ENCODE measurements at regions not wholly inside any gene's neighbourhood (a gene's known extent, or its start where the extent isn't known, plus 50 kb on each side); places are given as distances from the start of the nearest gene placed in this dataset.

DNA sequence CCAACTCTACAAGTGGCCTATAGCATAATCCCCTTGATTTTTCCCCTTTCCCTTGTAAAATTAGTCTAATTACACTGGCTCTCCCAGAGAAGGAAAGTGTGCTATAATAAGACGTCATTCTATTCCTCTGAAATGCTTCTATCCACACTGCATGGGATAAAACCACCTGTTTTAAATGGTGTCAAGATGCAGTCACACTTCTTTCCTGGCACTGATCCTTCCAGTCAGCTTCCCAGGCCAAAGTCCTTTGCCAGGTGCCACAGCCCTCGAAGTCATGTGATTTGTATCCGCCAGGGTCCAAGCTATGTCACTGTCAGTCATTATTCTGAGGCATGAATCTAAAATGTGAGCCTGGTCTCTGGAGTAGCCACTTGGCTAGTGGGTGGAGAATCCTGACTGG, 169.0 kb upstream of the KIAA1217 start:
- in situ Hi-C loops (cut with HindIII; ENCODE audit: low sequenced_read_pairs) = no loop called here
- DNase-seq (ENCODE audit: low spot score) = no peak

DNA sequence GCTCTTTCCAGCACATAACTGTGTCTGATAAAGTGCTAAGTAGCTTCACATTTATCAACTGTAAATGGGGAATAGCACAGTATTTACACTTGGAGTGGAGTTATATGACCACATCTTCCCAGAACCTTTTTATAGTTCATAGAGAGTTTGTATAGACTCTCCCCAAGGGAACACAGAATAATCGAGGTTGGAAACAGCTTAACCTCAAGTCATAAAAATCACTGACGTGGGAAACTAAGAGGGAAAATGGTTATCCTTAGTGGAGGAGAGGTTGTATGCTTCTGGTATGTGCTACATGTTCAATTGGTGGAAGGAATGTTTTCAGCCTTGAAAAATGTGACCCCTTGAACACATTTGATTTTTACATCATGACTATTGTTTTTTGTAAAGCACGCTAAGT, 167.9 kb upstream of the KIAA1217 start:
- in situ Hi-C loops (cut with HindIII; ENCODE audit: low sequenced_read_pairs) = no loop called here
- DNase-seq (ENCODE audit: low spot score) = no peak

DNA sequence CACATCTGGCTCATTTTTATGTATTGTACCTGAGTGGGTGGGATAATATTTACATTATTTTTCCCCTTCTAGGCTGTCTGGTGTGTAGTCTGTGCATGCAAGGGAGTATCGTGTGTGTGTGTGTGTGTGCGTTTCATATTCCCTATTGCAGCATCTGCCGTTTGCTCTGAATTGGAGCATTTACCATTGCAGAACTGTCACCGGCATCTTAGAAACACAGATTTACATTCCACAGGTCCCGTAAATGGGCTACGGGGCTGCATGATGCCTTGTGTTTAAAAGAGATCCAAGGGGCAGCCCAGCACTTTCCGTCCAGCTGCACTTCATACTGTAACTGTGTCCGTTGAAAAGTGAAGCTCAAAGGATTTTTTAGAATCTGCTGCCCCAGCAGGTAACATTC, 167.1 kb upstream of the KIAA1217 start:
- DNase-seq (ENCODE audit: low spot score) = no peak
- in situ Hi-C loops (cut with HindIII; ENCODE audit: low sequenced_read_pairs) = no loop called here

DNA sequence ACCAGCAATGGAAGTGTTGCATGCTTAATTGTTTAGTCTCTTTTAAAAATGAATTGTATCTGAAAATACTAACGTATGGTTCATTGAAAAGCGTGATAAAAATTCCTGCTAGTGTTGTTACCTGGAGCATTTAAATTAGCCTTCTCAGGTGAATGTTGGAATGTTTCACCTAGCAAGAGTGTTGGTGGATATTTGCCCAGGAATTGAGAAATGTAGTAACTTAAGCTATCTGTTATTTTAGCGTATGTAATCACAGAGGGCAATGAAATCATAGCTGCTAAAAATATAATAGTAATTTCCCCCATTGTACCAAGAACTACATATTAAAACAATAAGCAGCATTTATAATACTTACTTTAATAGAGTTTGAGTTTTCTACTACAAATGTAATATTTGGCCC, 166.1 kb upstream of the KIAA1217 start:
- in situ Hi-C loops (cut with HindIII; ENCODE audit: low sequenced_read_pairs) = no loop called here
- DNase-seq (ENCODE audit: low spot score) = no peak

DNA sequence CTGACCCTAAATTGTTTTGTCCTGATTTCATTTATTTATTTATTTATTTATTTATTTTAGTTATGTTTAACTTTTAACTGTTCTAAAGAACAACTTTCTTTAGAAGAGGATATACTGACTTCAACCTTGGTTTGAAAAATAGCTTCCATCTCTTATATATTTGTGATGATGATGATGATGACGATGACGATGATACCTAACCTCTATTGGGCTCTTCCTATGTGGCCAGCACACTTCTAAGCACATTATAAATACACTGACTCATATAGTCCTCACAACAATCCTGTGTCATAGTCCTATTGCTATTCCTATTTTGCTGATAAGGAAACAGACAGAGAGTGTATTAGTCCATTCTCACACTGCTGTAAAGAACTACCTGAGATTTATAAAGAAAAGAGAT, 162.9 kb upstream of the KIAA1217 start:
- in situ Hi-C loops (cut with HindIII; ENCODE audit: low sequenced_read_pairs) = no loop called here
- no peak for DNase-seq (ENCODE audit: low spot score)

DNA sequence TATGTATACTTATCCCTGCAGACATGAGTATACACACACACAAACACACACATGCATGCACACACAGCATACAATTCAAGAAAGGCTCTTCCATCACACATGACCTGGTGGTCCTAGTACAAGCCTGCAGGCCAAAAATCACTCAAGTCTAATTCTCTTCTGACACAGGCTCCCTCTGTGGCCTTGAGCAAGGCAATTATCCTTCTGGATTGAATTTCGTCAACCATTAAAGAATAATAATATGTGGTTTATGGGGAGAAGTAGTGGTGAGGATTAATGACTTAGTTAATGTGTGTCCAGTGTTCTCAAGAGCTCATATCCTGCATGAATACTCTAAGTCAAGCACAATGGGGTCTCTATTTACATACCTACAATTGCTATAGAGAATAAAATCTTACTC, 161.8 kb upstream of the KIAA1217 start:
- no peak for DNase-seq (ENCODE audit: low spot score)
- in situ Hi-C loops (cut with HindIII; ENCODE audit: low sequenced_read_pairs) = no loop called here

DNA sequence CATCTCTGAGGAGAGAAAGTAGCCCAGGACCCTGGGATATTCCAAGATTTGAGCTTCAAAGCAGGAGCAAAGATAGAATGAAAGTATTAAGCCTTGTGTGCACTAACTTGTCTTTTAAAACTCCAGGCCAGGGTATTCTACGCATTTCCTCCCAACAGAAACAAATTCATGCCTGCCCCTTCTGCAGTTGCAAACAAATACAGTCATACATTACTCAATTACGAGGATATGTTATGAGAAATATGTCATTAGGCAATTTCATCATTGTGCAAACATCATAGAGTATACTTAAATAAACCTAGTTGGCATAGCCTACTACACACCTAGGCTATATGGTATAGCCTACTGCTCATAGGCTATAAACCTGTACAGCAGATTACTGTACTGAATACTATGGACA, 154.5 kb upstream of the KIAA1217 start:
- in situ Hi-C loops (cut with HindIII; ENCODE audit: low sequenced_read_pairs) = no loop called here
- DNase-seq (ENCODE audit: low spot score) = no peak

DNA sequence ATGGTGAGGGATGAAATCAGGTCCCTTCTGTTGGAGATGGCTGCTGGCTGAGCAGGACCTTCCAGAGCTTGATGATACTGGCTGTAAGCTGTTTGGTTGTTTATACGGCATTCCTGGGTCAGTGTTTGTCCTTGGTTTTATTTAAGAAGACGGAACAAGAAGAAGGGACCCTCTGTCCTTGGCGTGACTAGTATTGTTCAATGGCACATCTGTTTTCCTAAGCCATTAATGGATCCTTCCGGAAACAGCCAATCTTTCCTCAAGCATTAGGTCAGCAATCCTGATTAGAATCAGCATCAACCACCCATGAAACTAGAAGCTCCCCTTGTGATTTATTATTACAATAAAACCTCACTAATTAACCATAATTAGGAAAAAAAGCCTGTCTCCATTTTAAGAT, 128.7 kb upstream of the KIAA1217 start:
- in situ Hi-C loops (cut with HindIII; ENCODE audit: low sequenced_read_pairs) = no loop called here
- DNase-seq (ENCODE audit: low spot score) = no peak

DNA sequence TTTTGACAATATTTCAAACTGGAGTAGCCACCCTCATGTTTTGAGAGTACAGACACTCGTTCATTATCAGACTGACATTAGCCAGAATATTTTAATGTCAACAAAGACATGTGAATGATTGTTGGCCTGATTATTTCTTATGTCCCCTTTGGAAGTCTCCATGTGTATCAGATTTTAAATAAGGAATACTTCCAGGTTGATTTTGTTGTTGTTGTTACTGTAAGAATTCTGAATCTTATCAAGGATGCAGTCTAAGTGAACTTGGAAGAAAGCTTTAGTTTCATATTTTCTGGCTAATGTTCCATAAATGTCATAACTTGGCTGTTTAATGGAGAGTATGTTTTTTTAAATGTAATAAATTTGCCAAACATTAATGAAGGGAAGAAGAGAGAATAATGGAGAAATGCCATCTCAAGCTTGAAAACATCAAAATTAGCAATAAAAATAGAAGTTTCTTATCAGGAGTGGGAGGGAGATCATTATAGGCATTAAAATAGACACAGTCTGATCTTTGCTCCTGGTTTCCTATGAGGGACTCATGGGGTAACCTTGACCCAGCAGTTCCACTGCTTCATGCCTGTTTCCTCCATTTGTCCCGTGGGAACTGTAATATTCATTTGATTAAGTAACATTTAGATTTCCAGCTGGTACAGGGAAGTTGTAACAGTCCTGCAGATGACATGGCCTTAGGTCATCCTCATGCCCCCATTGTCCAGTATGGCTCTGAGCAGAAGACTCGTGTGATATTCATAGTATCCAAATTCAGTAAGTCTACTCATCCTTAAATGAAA, 122.4 kb upstream of the KIAA1217 start:
- no peak for DNase-seq (ENCODE audit: low spot score)
- in situ Hi-C loops (cut with HindIII; ENCODE audit: low sequenced_read_pairs) = no loop called here

DNA sequence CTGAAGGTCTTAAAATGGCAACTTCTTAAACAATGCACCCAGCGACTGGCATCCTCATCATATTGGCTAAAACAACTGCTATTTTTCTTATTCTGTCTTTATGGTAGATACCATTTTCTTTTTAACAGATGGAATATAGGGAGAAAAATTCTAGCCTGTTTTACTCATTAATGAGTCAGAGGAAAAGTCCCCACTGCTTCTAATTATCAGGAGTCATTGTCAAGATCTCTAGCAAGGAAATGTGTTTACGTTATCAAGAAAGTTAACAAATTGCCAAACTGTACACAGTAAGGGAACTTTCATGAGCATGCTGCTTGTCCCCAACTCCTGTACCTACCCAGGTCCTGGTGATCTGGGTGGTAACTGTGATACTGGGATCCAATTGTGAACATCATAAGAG, 117.7 kb upstream of the KIAA1217 start:
- no peak for DNase-seq (ENCODE audit: low spot score)
- in situ Hi-C loops (cut with HindIII; ENCODE audit: low sequenced_read_pairs) = no loop called here

DNA sequence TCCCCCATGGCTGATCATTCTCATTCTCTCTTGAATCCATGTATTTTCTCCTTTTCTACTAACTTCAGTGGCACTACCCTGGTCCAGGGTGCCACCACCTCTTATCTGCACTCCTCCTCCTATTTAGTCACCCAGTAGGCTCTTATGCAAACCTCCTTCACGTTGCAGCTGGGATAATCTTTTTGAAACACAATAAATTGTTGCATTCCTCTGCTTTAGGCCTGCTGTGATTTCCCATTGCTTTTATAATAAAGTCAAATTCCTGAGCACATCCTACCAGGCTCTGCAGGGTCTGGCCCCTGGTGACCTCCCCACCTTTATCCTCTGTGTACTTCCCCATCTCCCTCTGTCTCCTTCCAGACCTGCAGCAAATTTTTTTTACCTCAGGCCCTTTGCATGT, 112.7 kb upstream of the KIAA1217 start:
- in situ Hi-C loops (cut with HindIII; ENCODE audit: low sequenced_read_pairs) = no loop called here
- DNase-seq (ENCODE audit: low spot score) = no peak

DNA sequence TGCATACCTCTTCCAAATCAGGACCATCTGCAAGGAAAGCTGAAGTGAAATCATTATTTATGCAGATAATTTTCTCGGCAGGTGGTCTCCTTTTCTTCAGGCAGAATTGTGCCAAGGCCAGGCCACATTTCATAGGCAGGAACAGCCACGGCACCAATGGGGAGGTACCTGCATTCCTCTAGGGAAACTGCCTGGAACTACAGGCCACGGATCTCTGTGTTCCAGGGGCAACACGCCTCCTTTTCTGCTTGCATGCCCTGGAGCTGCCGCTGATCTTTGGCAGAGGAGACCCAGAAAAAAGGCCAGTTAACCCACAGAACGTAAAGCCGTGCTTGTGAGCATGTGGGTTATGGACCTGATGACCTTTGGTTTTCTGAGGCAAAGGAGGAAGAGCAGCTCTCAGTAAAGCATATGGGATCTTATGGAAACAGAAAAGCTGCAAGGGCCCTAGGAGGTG, 111.2 kb upstream of the KIAA1217 start:
- peak; percentile 18 for DNase-seq (ENCODE audit: low spot score)
- in situ Hi-C loops (cut with HindIII; ENCODE audit: low sequenced_read_pairs) = no loop called here

DNA sequence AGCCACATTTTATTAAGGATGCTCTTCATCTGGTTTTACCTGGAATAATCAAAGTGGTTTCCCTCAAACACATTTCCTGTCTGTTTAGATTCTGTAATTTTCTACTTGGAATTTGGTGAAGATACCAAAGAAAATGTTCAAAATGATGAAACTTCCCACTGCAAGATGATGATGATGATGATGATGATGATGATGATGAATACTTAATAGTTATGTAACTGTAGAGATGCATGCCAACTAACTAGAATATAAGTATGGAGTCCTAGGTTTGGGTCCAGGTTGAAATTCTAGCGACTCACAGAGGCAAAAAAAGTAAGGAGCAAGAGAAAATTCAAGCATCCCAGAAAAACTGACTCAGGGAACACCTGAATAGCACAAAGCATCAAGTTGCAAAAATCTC, 104.0 kb upstream of the KIAA1217 start:
- no peak for DNase-seq (ENCODE audit: low spot score)
- in situ Hi-C loops (cut with HindIII; ENCODE audit: low sequenced_read_pairs) = no loop called here

DNA sequence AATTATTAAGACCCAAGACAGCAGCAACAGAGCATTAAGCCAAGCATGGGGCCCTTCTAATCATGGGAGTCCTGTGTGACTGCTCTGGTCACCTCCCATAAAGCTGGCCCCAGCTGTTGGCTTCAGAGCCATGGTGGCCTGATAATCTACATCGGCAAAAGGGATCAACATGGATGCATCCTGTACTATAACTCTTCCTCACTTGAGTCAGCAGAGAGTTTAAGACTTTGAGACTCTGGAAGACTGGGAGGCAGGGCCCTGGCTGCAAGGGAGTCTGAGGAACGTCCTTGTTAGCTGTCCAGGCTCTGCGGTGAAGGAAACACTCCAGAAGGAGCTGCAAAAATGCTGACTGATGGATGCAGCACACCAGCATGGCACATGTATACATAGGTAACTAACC, 95.0 kb upstream of the KIAA1217 start:
- no peak for DNase-seq (ENCODE audit: low spot score)
- in situ Hi-C loops (cut with HindIII; ENCODE audit: low sequenced_read_pairs) = no loop called here

DNA sequence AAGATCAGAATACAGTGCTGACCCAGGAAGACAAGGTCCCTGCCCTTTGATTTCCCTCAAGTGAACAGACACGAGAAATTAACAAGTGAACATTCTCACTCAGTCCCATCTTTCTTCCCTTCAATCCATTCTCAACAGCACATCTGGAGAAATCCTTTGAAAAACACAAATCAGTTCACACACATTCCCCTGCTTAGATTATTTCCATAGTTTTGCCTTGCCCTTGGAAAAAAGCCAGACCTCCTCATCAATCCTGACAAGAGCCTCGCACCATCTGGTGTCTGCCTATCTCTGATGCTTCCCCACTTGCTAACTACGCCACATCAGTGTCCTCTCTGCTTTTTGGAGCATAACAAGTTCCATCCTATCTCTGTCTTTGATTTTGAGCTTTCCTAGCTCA, 94.4 kb upstream of the KIAA1217 start:
- in situ Hi-C loops (cut with HindIII; ENCODE audit: low sequenced_read_pairs) = no loop called here
- peak; percentile 39 for DNase-seq (ENCODE audit: low spot score)

DNA sequence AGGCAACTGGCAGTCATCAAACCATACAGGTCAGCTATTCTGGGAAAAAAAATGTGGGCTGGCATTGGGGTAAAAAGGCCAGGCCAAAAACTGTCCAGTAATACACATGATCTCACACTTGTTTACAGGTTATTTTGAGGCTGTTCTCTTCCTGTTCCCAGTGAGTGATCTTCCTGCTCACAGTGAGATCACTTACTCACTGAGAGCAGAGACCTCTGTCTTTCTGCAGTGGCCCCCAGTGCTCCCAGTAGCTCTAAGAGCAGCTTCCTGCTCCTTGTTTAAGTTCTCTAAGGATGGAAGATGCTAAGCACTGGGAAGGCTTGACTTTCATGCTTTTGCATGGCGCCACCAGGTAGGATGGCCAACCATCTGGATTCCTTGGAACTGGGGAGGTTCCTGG, 93.5 kb upstream of the KIAA1217 start:
- DNase-seq (ENCODE audit: low spot score) = no peak
- in situ Hi-C loops (cut with HindIII; ENCODE audit: low sequenced_read_pairs) = no loop called here

DNA sequence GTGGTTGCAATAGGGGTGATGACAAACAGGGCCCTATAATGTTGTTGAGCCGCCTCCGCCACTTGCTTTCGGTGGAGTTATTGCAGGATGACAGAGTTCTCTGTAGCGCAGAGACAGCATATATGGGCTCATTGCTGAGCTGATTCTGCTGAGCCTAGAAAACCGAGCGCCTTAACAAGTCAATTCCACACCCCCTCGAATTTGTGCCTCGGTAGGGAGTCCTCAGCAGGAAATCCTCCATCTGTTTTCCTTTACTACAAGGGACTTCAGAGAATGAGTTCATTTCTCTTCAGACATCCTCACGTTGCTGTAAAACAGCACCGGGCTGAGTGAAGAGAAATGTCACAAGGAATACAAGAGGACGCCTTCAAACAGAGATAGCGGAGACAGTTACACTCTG, 90.7 kb upstream of the KIAA1217 start:
- peak; percentile 8 for DNase-seq (ENCODE audit: low spot score)
- in situ Hi-C loops (cut with HindIII; ENCODE audit: low sequenced_read_pairs) = no loop called here

DNA sequence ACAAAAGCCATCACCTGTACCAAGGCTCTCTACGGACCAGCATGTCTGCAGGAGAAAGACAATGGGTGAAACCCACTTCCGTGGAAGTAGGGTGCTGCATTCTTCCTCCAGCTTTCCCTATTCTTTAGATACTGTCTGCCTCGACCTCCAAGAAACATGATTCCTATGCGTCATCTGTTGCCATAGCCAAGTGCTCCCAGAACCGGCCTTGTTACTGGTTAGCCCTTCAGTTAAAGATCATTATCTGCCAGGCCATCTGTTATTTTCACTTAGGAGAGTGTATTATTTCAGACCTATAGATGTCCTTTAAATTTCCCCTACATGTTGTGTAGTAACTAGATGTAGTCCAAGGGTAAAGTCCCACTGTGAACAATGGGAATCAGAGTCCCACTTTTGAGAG, 89.0 kb upstream of the KIAA1217 start:
- in situ Hi-C loops (cut with HindIII; ENCODE audit: low sequenced_read_pairs) = no loop called here
- DNase-seq (ENCODE audit: low spot score) = no peak

DNA sequence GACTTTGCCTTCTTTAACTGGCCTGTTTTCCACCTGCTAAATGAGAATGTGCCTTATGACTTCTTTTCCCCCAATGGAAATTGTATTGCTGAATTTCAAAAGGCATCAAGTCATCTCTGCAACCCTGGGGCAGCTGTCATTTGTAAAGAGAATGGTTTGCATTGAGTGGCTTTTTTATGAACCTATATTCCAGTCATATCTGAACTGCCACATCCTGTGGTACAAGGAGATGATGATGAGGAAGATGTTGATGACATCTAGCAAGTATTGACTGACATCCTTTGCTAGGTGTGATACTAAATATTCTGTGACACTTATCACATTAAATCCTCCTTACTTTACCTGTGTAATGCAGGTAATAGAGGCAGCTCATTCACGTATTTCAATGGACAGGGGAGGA, 88.3 kb upstream of the KIAA1217 start:
- in situ Hi-C loops (cut with HindIII; ENCODE audit: low sequenced_read_pairs) = no loop called here
- DNase-seq (ENCODE audit: low spot score) = no peak

DNA sequence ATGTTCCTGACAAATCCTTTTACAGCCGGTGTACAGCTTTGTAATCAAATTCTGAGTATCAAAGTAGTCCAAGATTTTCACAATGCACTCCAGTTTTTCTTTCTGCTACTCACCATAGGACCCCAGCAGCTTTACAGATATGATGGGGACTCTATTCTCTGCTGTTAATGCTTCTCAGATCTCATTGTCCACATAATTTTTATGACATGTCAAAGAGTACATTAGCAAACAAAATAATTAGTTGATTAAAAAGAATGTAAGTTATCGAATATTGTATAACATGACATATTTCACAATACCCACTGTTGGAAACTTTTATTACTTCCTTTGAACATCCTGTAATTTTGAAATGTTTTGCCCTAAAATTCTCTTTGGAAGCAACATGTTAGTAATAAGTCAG, 81.4 kb upstream of the KIAA1217 start:
- in situ Hi-C loops (cut with HindIII; ENCODE audit: low sequenced_read_pairs) = no loop called here
- no peak for DNase-seq (ENCODE audit: low spot score)

DNA sequence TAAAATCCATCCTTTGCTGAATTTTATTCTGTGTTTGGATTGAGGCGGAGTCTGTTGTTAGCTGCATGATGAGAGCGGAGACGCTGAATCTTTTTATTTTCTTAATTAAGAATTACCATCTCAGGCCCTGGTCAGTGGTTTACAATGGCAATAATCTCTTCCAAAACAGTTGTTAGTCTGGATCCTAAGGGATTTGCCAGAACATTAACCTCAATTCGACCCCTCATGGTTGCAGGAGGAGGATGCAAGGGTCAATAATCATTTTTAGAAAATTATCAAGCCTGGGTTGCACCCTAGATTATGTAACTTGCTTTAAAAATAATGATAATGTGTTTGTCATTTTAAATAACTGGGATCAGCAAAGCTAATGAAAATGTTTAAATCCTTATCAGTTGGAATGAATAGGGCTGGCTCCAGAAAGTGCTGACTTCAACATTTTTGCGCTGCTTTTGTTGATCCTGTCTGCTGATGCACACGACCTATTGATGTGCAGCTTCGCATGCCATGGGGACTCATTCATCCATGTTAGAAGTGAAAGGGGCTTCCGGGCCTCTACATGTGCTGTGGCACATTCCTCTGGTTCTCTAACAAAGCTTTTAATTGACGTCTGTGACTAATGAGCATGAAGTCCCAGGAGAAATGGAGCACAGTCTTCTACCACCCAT, 80.7 kb upstream of the KIAA1217 start:
- DNase-seq (ENCODE audit: low spot score) = no peak
- in situ Hi-C loops (cut with HindIII; ENCODE audit: low sequenced_read_pairs) = no loop called here
